ENCODE measurements at regions not wholly inside any gene's neighbourhood (a gene's known extent, or its start where the extent isn't known, plus 50 kb on each side); places are given as distances from the start of the nearest gene placed in this dataset.

- TF ChIP-seq, protein P1, sequence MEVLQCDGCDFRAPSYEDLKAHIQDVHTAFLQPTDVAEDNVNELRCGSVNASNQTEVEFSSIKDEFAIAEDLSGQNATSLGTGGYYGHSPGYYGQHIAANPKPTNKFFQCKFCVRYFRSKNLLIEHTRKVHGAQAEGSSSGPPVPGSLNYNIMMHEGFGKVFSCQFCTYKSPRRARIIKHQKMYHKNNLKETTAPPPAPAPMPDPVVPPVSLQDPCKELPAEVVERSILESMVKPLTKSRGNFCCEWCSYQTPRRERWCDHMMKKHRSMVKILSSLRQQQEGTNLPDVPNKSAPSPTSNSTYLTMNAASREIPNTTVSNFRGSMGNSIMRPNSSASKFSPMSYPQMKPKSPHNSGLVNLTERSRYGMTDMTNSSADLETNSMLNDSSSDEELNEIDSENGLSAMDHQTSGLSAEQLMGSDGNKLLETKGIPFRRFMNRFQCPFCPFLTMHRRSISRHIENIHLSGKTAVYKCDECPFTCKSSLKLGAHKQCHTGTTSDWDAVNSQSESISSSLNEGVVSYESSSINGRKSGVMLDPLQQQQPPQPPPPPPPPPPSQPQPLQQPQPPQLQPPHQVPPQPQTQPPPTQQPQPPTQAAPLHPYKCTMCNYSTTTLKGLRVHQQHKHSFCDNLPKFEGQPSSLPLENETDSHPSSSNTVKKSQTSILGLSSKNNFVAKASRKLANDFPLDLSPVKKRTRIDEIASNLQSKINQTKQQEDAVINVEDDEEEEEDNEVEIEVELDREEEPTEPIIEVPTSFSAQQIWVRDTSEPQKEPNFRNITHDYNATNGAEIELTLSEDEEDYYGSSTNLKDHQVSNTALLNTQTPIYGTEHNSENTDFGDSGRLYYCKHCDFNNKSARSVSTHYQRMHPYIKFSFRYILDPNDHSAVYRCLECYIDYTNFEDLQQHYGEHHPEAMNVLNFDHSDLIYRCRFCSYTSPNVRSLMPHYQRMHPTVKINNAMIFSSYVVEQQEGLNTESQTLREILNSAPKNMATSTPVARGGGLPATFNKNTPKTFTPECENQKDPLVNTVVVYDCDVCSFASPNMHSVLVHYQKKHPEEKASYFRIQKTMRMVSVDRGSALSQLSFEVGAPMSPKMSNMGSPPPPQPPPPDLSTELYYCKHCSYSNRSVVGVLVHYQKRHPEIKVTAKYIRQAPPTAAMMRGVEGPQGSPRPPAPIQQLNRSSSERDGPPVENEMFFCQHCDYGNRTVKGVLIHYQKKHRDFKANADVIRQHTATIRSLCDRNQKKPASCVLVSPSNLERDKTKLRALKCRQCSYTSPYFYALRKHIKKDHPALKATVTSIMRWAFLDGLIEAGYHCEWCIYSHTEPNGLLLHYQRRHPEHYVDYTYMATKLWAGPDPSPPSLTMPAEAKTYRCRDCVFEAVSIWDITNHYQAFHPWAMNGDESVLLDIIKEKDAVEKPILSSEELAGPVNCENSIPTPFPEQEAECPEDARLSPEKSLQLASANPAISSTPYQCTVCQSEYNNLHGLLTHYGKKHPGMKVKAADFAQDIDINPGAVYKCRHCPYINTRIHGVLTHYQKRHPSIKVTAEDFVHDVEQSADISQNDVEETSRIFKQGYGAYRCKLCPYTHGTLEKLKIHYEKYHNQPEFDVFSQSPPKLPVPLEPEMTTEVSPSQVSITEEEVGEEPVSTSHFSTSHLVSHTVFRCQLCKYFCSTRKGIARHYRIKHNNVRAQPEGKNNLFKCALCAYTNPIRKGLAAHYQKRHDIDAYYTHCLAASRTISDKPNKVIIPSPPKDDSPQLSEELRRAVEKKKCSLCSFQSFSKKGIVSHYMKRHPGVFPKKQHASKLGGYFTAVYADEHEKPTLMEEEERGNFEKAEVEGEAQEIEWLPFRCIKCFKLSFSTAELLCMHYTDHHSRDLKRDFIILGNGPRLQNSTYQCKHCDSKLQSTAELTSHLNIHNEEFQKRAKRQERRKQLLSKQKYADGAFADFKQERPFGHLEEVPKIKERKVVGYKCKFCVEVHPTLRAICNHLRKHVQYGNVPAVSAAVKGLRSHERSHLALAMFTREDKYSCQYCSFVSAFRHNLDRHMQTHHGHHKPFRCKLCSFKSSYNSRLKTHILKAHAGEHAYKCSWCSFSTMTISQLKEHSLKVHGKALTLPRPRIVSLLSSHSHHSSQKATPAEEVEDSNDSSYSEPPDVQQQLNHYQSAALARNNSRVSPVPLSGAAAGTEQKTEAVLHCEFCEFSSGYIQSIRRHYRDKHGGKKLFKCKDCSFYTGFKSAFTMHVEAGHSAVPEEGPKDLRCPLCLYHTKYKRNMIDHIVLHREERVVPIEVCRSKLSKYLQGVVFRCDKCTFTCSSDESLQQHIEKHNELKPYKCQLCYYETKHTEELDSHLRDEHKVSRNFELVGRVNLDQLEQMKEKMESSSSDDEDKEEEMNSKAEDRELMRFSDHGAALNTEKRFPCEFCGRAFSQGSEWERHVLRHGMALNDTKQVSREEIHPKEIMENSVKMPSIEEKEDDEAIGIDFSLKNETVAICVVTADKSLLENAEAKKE (CRISPR knock-in tag; IDR thresholded peaks at IDR 0.05): no peak
- TF ChIP-seq EZH2phosphoT487 (IDR thresholded peaks at IDR 0.05; ENCODE audit: unreplicated experiment) (no peak), ZNF331 (CRISPR knock-in tag; IDR thresholded peaks at IDR 0.05; ENCODE audit: low read depth) (no peak), STAT1 (IDR thresholded peaks at IDR 0.05; ENCODE audit: unreplicated experiment) (no peak), ZNF114 (CRISPR knock-in tag; IDR thresholded peaks at IDR 0.05) (no peak)
These were observed 1415.6 kb downstream of the LRFN5 start (continued) for GRCh38 chr14:43022094-43022800.

DNA sequence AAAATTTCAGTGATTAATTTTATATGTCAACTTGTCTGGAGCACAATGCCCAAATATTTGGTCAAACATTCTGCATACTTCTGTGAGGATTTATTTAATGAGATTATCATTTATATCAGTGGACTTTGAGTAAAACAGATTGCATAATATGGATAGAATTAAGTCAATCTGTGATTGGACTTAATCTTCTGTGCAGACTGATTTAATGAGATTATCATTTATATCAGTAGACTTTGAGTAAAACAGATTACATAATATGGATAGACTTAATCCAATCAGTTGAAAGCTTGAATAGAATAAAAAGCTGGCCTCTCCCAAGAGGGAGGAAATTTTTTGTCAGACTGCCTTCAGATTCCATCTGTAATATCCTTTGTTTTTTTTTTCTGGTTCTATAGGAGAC, 1413.2 kb downstream of the LRFN5 start:
- Mint-ChIP-seq H3K9me3 (peaks cover 9% of the 10 kb centered on the region; the same call in 2 of the 3 replicates), H3K27ac (no peak overlapping the region), H3K36me3 (ENCODE audit: low read depth) (0 out of 3 replicates have a peak, but pooled peaks cover 3% of the 10 kb centered on the region), H3K4me1 (no peaks in the 10 kb centered on the region), H3K27me3 (ENCODE audit: insufficient read depth, low read depth, poor library complexity) (no peaks in the 10 kb centered on the region), H3K4me3 (no peak overlapping the region)
- H3K4me1 ChIP-seq (ENCODE audit: insufficient read depth): no peaks in the 10 kb centered on the region
- no peaks in the 10 kb centered on the region for H3K27me3 ChIP-seq (ENCODE audit: insufficient read depth)
- DNase-seq (ENCODE audit: low spot score) (no peak), ATAC-seq (no peak)
- no peak overlapping the region for H3K4me3 ChIP-seq
- no peaks in the 10 kb centered on the region for H3K79me2 ChIP-seq (replicated peaks; ENCODE audit: insufficient read depth)
- H3K9me2 ChIP-seq (ENCODE audit: insufficient read depth): 0 out of 2 replicates have a peak, but pooled peaks cover 2% of the 10 kb centered on the region
- no peak overlapping the region for H3K27ac ChIP-seq (ENCODE audit: low read depth)
- no peaks in the 10 kb centered on the region for H3K36me3 ChIP-seq (ENCODE audit: insufficient read depth)
- H3K4me2 ChIP-seq: no peak overlapping the region
- no peaks in the 10 kb centered on the region for H4K20me1 ChIP-seq (replicated peaks; ENCODE audit: insufficient read depth)
- no peaks in the 10 kb centered on the region for H3F3A ChIP-seq (replicated peaks; ENCODE audit: low read depth)
- no peak overlapping the region for H2AFZ ChIP-seq
- TF ChIP-seq, protein P2, sequence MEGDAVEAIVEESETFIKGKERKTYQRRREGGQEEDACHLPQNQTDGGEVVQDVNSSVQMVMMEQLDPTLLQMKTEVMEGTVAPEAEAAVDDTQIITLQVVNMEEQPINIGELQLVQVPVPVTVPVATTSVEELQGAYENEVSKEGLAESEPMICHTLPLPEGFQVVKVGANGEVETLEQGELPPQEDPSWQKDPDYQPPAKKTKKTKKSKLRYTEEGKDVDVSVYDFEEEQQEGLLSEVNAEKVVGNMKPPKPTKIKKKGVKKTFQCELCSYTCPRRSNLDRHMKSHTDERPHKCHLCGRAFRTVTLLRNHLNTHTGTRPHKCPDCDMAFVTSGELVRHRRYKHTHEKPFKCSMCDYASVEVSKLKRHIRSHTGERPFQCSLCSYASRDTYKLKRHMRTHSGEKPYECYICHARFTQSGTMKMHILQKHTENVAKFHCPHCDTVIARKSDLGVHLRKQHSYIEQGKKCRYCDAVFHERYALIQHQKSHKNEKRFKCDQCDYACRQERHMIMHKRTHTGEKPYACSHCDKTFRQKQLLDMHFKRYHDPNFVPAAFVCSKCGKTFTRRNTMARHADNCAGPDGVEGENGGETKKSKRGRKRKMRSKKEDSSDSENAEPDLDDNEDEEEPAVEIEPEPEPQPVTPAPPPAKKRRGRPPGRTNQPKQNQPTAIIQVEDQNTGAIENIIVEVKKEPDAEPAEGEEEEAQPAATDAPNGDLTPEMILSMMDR (conservative IDR thresholded peaks at IDR 0.05; ENCODE audit: low read depth in 2 of 2): no peak
- TF ChIP-seq CREB1 (CRISPR knock-in tag; IDR thresholded peaks at IDR 0.05; ENCODE audit: low read depth) (no peak), STAT1 (IDR thresholded peaks at IDR 0.05; ENCODE audit: unreplicated experiment) (no peak), POLR2AphosphoS5 (IDR thresholded peaks at IDR 0.05; ENCODE audit: low read depth) (no peak), NANOG (IDR thresholded peaks at IDR 0.05; ENCODE audit: borderline replicate concordance) (no peak), REST (IDR thresholded peaks at IDR 0.05; ENCODE audit: unreplicated experiment) (no peak), JUNB (IDR thresholded peaks at IDR 0.05; ENCODE audit: unreplicated experiment) (no peak), ZNF331 (CRISPR knock-in tag; IDR thresholded peaks at IDR 0.05; ENCODE audit: low read depth) (no peak), EZH2 (IDR thresholded peaks at IDR 0.05; ENCODE audit: low read depth, unreplicated experiment) (no peak)

Measured in GM23338 (cell line).